Osteocyte (in vitro differentiated cells): ENCODE measurements at regions not wholly inside any gene's neighbourhood (a gene's known extent, or its start where the extent isn't known, plus 50 kb on each side); places are given as distances from the start of the nearest gene placed in this dataset.

ENCODE experiments used
- DNase-seq: peaks from one replicate; pipeline ENCODE4 v3.0.0; 2021; ENCODE audit warnings: mixed read lengths; ENCODE audit not compliant: unreplicated experiment; ENCODE audit errors: extremely low spot score
- H3K27ac Mint-ChIP-seq: one replicate; pipeline ENCODE4 v1.8.0; 2021; ENCODE audit warnings: mild to moderate bottlenecking, mixed read lengths; ENCODE audit not compliant: unreplicated experiment
- H3K27me3 Mint-ChIP-seq: one replicate; pipeline ENCODE4 v1.8.0; 2021; ENCODE audit warnings: mixed read lengths; ENCODE audit not compliant: unreplicated experiment
- H3K36me3 Mint-ChIP-seq: one replicate; pipeline ENCODE4 v1.8.0; 2021; ENCODE audit warnings: mixed read lengths; ENCODE audit not compliant: unreplicated experiment
- H3K4me1 Mint-ChIP-seq: one replicate; pipeline ENCODE4 v1.8.0; 2021; ENCODE audit warnings: mixed read lengths; ENCODE audit not compliant: unreplicated experiment
- H3K4me3 Mint-ChIP-seq: one replicate; pipeline ENCODE4 v1.8.0; 2021; ENCODE audit warnings: mild to moderate bottlenecking, moderate library complexity, mixed read lengths; ENCODE audit not compliant: unreplicated experiment
- H3K9me3 Mint-ChIP-seq: one replicate; pipeline ENCODE4 v1.8.0; 2021; ENCODE audit warnings: mixed read lengths; ENCODE audit not compliant: unreplicated experiment
- TF ChIP-seq, protein P1 (sequence below): fragments of 200-600 bp; sonication (generic); IDR thresholded peaks from 2 replicates; pipeline ENCODE4 v1.5.0; 2021; ENCODE audit warnings: antibody characterized with exemption, mild to moderate bottlenecking, moderate library complexity

DNA sequence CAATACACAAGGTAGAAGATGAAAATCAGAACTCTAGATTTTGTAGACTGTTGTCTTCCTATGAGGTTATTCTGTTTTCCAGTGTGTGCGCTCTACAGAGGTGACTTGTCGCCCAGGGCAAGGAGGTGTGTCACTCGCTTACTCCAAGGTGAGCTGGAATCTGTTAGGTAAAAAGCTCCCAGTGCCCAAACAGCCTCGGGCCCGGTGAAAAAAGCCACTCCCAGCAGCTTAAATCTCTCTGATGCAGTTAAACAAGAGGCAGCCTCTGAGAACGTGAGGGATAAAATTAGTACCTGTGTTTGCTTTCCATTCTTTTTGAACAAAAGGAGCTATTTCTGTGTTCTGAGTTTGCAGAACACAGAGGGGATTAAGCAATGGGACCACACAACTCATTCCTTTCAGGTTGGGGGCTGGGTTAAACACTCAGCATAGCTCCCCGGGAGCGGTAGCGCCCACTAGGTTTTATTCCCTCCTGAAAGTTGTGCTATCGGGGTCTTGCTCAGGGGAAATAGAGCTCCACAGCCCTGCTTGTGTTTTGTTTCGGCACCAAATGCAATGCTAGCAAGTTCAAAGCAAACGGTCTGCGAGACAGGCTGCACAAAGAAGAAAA is 181.2 kb downstream of the FOXA2 start:
- TF ChIP-seq, protein P1, sequence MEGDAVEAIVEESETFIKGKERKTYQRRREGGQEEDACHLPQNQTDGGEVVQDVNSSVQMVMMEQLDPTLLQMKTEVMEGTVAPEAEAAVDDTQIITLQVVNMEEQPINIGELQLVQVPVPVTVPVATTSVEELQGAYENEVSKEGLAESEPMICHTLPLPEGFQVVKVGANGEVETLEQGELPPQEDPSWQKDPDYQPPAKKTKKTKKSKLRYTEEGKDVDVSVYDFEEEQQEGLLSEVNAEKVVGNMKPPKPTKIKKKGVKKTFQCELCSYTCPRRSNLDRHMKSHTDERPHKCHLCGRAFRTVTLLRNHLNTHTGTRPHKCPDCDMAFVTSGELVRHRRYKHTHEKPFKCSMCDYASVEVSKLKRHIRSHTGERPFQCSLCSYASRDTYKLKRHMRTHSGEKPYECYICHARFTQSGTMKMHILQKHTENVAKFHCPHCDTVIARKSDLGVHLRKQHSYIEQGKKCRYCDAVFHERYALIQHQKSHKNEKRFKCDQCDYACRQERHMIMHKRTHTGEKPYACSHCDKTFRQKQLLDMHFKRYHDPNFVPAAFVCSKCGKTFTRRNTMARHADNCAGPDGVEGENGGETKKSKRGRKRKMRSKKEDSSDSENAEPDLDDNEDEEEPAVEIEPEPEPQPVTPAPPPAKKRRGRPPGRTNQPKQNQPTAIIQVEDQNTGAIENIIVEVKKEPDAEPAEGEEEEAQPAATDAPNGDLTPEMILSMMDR = no peak
- Mint-ChIP-seq H3K4me1 (no peaks in the 10 kb centered on the region), H3K9me3 (no peaks in the 10 kb centered on the region), H3K36me3 (no peaks in the 10 kb centered on the region), H3K27me3 (peaks cover 2% of the 10 kb centered on the region), H3K27ac (no peak overlapping the region), H3K4me3 (no peak overlapping the region)
- no peak for DNase-seq

DNA sequence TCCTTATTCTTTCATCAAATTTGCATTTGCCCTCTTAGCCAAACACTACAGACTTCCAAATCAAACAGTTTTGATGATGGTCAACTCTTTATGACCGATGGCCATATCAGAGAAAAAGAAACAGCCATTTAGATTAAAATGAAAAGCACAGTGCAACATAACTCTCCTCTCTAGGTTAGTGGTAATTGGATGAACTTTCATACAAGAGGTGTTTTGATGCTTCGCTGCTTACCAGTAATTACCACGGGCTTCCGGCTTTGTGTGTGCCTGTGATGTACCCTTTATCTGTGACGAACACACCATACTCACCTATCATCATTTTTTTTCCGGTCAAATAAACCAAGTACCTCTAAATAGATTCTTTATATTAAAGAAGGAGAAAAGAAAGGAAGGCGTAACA is 181.8 kb downstream of the FOXA2 start:
- peaks cover 2% of the 10 kb centered on the region for H3K27me3 Mint-ChIP-seq
- H3K27ac Mint-ChIP-seq = no peak overlapping the region
- H3K36me3 Mint-ChIP-seq = no peaks in the 10 kb centered on the region
- no peaks in the 10 kb centered on the region for H3K4me1 Mint-ChIP-seq
- H3K4me3 Mint-ChIP-seq = no peak overlapping the region
- DNase-seq = no peak
- no peaks in the 10 kb centered on the region for H3K9me3 Mint-ChIP-seq
- TF ChIP-seq, protein P1 = no peak

DNA sequence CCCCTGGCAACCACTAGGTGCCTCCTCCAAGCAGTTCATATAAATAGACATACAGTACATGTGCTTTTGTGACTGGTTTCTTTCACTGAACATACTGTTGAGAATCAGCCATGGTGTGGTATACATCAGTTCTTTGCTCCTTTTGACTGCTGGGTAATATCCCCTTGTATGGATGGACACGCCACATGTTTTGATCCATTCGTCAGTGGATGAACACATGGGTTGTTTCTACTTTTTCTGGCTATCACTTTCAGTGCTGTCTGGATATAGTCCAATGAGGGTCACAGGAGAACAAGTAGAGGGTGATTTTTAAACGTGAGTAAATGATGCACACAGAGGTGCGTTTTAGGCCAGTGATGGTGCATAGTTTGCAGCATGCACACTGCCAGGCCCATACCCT is 183.9 kb downstream of the FOXA2 start:
- DNase-seq = no peak
- Mint-ChIP-seq H3K27ac (no peak overlapping the region), H3K4me1 (no peaks in the 10 kb centered on the region), H3K27me3 (peaks cover 2% of the 10 kb centered on the region), H3K36me3 (no peaks in the 10 kb centered on the region), H3K9me3 (no peaks in the 10 kb centered on the region), H3K4me3 (no peak overlapping the region)
- TF ChIP-seq, protein P1 = no peak

DNA sequence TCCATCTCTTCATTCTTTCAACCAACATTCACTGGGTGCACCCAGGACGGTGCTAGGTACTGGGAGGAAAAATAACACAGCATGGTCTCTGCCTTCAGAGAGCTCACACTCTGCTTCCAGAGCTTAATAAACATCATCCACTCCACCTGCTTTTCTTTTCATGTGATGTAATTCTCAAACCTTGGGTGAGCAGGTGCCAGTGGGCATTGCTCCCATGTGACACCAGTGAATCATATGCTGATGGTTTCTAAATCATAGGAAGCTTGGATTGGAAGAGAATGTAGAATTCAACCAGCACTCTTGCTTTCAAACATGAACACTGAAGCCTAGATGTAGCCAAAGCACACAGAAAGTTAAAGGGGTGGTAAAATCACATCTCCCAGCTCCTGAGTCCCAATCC is 189.8 kb downstream of the FOXA2 start:
- TF ChIP-seq, protein P1 = no peak
- Mint-ChIP-seq H3K4me1 (no peaks in the 10 kb centered on the region), H3K4me3 (no peak overlapping the region), H3K27ac (no peak overlapping the region), H3K27me3 (no peaks in the 10 kb centered on the region), H3K36me3 (no peaks in the 10 kb centered on the region), H3K9me3 (no peaks in the 10 kb centered on the region)
- DNase-seq = no peak

DNA sequence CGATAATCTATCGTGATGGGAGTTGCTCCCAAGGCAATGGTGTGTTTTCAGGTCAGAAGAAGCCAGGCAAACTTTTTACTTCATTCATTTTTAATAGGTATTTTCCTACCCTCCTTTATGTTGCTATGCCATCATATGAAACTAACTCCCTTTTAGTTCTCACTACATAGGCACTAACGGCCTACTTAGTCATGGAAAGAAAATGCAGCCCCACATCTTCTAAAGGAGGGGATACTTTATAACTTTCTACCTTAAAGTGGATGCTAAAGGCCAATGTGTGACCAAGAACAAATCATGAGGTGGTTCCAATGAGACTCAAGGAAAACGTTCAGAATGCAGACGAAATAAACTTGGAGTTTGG is 193.8 kb downstream of the FOXA2 start:
- TF ChIP-seq, protein P1 = no peak
- Mint-ChIP-seq H3K27me3 (no peaks in the 10 kb centered on the region), H3K27ac (no peak overlapping the region), H3K36me3 (no peaks in the 10 kb centered on the region), H3K4me1 (no peaks in the 10 kb centered on the region), H3K4me3 (no peak overlapping the region), H3K9me3 (no peaks in the 10 kb centered on the region)
- DNase-seq = no peak
